ENCODE measurements at regions not wholly inside any gene's neighbourhood (a gene's known extent, or its start where the extent isn't known, plus 50 kb on each side); places are given as distances from the start of the nearest gene placed in this dataset.

GRCh38 chr9:14467675-14468374 lies 153.9 kb upstream of the NFIB start:
- TF ChIP-seq, protein P1, sequence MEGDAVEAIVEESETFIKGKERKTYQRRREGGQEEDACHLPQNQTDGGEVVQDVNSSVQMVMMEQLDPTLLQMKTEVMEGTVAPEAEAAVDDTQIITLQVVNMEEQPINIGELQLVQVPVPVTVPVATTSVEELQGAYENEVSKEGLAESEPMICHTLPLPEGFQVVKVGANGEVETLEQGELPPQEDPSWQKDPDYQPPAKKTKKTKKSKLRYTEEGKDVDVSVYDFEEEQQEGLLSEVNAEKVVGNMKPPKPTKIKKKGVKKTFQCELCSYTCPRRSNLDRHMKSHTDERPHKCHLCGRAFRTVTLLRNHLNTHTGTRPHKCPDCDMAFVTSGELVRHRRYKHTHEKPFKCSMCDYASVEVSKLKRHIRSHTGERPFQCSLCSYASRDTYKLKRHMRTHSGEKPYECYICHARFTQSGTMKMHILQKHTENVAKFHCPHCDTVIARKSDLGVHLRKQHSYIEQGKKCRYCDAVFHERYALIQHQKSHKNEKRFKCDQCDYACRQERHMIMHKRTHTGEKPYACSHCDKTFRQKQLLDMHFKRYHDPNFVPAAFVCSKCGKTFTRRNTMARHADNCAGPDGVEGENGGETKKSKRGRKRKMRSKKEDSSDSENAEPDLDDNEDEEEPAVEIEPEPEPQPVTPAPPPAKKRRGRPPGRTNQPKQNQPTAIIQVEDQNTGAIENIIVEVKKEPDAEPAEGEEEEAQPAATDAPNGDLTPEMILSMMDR (IDR thresholded peaks at IDR 0.05): no peak
- no peak for TF ChIP-seq POLR2A (IDR thresholded peaks at IDR 0.05)

Measured in adrenal gland (tissue), 5 donors.